ENCODE measurements at regions not wholly inside any gene's neighbourhood (a gene's known extent, or its start where the extent isn't known, plus 50 kb on each side); places are given as distances from the start of the nearest gene placed in this dataset.

GRCh38 chr6:88386167-88386566 is 220.0 kb upstream of the CNR1 start:
- Histone ChIP-seq H2BK15ac (ENCODE audit: low read length) (no peak overlapping the region), H3K23ac (ENCODE audit: low read depth, low read length, poor library complexity) (no peak overlapping the region), H3K14ac (ENCODE audit: low read length) (no peak overlapping the region), H4K91ac (ENCODE audit: low read depth, low read length, poor library complexity) (no peak overlapping the region), H3K9me3 (replicated peaks in 1 of 2; ENCODE audit: control insufficient read depth in 2 of 2, insufficient read depth in 1 of 2, low read depth in 1 of 2, low read length in 2 of 2) (no peaks in the 10 kb centered on the region), H4K8ac (ENCODE audit: low read depth, low read length) (no peak overlapping the region), H3K79me1 (ENCODE audit: low read depth, low read length) (no peaks in the 10 kb centered on the region), H3K4me3 (ENCODE audit: low read length in 2 of 2) (no peak overlapping the region), H3K27me3 (ENCODE audit: control insufficient read depth in 3 of 3, insufficient read depth in 3 of 3, low read depth in 1 of 3, low read length in 3 of 3) (no peaks in the 10 kb centered on the region), H2BK12ac (ENCODE audit: low read length) (no peak overlapping the region), H3K4ac (ENCODE audit: low read length) (no peak overlapping the region), H2BK120ac (ENCODE audit: low read depth, low read length) (no peak overlapping the region), H3K9ac (ENCODE audit: low read depth, low read length, poor library complexity) (no peak overlapping the region), H2AFZ (ENCODE audit: low read length) (no peak overlapping the region), H2BK5ac (ENCODE audit: low read length) (no peak overlapping the region), H3K36me3 (replicated peaks in 1 of 2; ENCODE audit: control insufficient read depth in 2 of 2, insufficient read depth in 2 of 2, low read length in 2 of 2) (no peaks in the 10 kb centered on the region), H3K18ac (ENCODE audit: low read length) (no peak overlapping the region), H3K27ac (replicated peaks; ENCODE audit: low read length) (no peak overlapping the region), H3K4me1 (ENCODE audit: control insufficient read depth in 2 of 2, insufficient read depth in 1 of 2, low read depth in 1 of 2, low read length in 2 of 2) (peaks cover 0 to 2% of the 10 kb centered on the region in 2 donors), H2AK5ac (ENCODE audit: low read depth, low read length) (no peak overlapping the region), H3K4me2 (ENCODE audit: insufficient read depth, low read length, poor library complexity, severe bottlenecking) (no peak overlapping the region)
- DNase-seq (ENCODE audit: low spot score), result no peak

- Histone ChIP-seq H4K91ac (ENCODE audit: low read depth, low read length, poor library complexity) (no peak overlapping the region), H2BK12ac (ENCODE audit: low read length) (no peak overlapping the region), H3K27ac (replicated peaks; ENCODE audit: low read length) (no peak overlapping the region), H3K18ac (ENCODE audit: low read length) (no peak overlapping the region), H2BK120ac (ENCODE audit: low read depth, low read length) (no peak overlapping the region), H3K14ac (ENCODE audit: low read length) (no peak overlapping the region), H3K9ac (ENCODE audit: low read depth, low read length, poor library complexity) (no peak overlapping the region), H3K4me3 (ENCODE audit: low read length in 2 of 2) (no peak overlapping the region), H3K23ac (ENCODE audit: low read depth, low read length, poor library complexity) (no peak overlapping the region), H3K9me3 (replicated peaks in 1 of 2; ENCODE audit: control insufficient read depth in 2 of 2, insufficient read depth in 1 of 2, low read depth in 1 of 2, low read length in 2 of 2) (no peaks in the 10 kb centered on the region), H3K36me3 (replicated peaks in 1 of 2; ENCODE audit: control insufficient read depth in 2 of 2, insufficient read depth in 2 of 2, low read length in 2 of 2) (no peaks in the 10 kb centered on the region), H2BK15ac (ENCODE audit: low read length) (no peak overlapping the region), H4K8ac (ENCODE audit: low read depth, low read length) (no peak overlapping the region), H2AK5ac (ENCODE audit: low read depth, low read length) (no peak overlapping the region), H3K27me3 (ENCODE audit: control insufficient read depth in 3 of 3, insufficient read depth in 3 of 3, low read depth in 1 of 3, low read length in 3 of 3) (no peaks in the 10 kb centered on the region), H3K4me2 (ENCODE audit: insufficient read depth, low read length, poor library complexity, severe bottlenecking) (no peak overlapping the region), H3K4me1 (ENCODE audit: control insufficient read depth in 2 of 2, insufficient read depth in 1 of 2, low read depth in 1 of 2, low read length in 2 of 2) (peaks cover 0 to 17% of the 10 kb centered on the region in 2 donors), H3K4ac (ENCODE audit: low read length) (no peak overlapping the region), H2AFZ (ENCODE audit: low read length) (no peak overlapping the region), H2BK5ac (ENCODE audit: low read length) (no peak overlapping the region), H3K79me1 (ENCODE audit: low read depth, low read length) (no peaks in the 10 kb centered on the region)
- WGBS, 2 donors (ENCODE audit: extremely low coverage in 2 of 2, insufficient read length in 2 of 2, insufficient replicate concordance in 1 of 2), result no CpG with 5 or more reads among the region's 2 CpGs
- no peak for DNase-seq (ENCODE audit: low spot score)
Measured at GRCh38 chr6:88383183-88383582, 217.0 kb upstream of the CNR1 start.

DNA sequence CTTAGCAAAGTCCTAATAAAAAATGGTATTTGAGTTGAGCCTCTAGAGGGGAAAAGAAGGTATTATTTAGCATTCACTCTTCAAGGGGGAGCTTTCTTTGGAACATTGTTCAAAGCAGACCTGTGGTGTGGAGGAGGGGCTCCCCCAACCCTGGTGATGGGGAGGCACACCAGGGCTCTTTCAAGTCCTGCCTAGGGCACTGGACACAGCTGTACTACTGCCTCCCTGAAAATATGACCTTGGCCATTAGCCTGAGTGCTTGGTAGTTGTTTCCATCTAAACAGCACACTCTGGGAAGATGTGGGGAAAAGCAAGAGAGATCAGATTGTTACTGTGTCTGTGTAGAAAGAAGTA is 215.1 kb upstream of the CNR1 start:
- H4K91ac ChIP-seq (ENCODE audit: low read depth, low read length, poor library complexity), result no peak overlapping the region
- no peak overlapping the region for H3K18ac ChIP-seq (ENCODE audit: low read length)
- no peak overlapping the region for H2BK15ac ChIP-seq (ENCODE audit: low read length)
- H4K8ac ChIP-seq (ENCODE audit: low read depth, low read length), result no peak overlapping the region
- H3K4me1 ChIP-seq (ENCODE audit: control insufficient read depth in 2 of 2, insufficient read depth in 1 of 2, low read depth in 1 of 2, low read length in 2 of 2), result peaks cover 0 to 18% of the 10 kb centered on the region in 2 donors
- no peak overlapping the region for H2BK5ac ChIP-seq (ENCODE audit: low read length)
- H2AK5ac ChIP-seq (ENCODE audit: low read depth, low read length), result no peak overlapping the region
- H3K9ac ChIP-seq (ENCODE audit: low read depth, low read length, poor library complexity), result no peak overlapping the region
- H3K27ac ChIP-seq (replicated peaks; ENCODE audit: low read length), result no peak overlapping the region
- H3K14ac ChIP-seq (ENCODE audit: low read length), result no peak overlapping the region
- H3K4me3 ChIP-seq (ENCODE audit: low read length in 2 of 2), result no peak overlapping the region
- H3K4ac ChIP-seq (ENCODE audit: low read length), result no peak overlapping the region
- H3K23ac ChIP-seq (ENCODE audit: low read depth, low read length, poor library complexity), result no peak overlapping the region
- no peaks in the 10 kb centered on the region for H3K36me3 ChIP-seq (replicated peaks in 1 of 2; ENCODE audit: control insufficient read depth in 2 of 2, insufficient read depth in 2 of 2, low read length in 2 of 2)
- no peaks in the 10 kb centered on the region for H3K79me1 ChIP-seq (ENCODE audit: low read depth, low read length)
- H2BK12ac ChIP-seq (ENCODE audit: low read length), result no peak overlapping the region
- no peaks in the 10 kb centered on the region for H3K9me3 ChIP-seq (replicated peaks in 1 of 2; ENCODE audit: control insufficient read depth in 2 of 2, insufficient read depth in 1 of 2, low read depth in 1 of 2, low read length in 2 of 2)
- no peak overlapping the region for H3K4me2 ChIP-seq (ENCODE audit: insufficient read depth, low read length, poor library complexity, severe bottlenecking)
- H2BK120ac ChIP-seq (ENCODE audit: low read depth, low read length), result no peak overlapping the region
- H3K27me3 ChIP-seq (ENCODE audit: control insufficient read depth in 3 of 3, insufficient read depth in 3 of 3, low read depth in 1 of 3, low read length in 3 of 3), result no peaks in the 10 kb centered on the region
- no peak for DNase-seq (ENCODE audit: low spot score)
- H2AFZ ChIP-seq (ENCODE audit: low read length), result no peak overlapping the region

DNA sequence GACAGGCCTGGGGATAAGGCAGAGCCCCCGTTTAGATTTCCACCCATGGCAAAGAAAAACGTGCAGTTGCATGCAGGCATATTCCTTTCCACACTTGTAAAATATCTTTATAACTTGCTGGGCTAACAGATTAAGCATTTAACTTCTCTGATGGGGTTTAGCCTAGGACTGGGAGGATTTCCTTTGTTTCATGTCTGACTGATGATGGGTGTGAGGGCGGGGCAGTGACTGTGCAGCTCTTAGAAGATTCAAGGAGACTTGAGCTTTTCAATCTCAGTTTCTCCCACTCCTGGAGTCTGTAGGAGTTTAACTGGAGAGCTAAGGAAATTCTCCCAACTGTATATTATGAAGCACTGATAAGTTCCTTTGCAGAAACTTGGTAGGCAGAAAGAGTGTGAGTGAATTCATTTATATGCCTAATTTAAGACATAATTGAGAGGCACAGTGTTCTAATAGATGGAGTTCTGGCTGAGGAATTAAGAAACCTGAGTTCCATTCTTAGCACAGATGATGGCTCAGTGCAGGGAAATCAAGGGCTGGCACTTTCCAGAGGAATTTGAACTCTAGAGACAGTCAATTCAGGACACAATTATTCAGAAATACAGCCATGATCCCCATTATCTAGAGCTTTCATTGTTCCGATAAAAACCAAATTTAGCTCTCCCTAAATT is 214.6 kb upstream of the CNR1 start:
- Histone ChIP-seq H3K9me3 (replicated peaks in 1 of 2; ENCODE audit: control insufficient read depth in 2 of 2, insufficient read depth in 1 of 2, low read depth in 1 of 2, low read length in 2 of 2) (no peaks in the 10 kb centered on the region), H3K9ac (ENCODE audit: low read depth, low read length, poor library complexity) (no peak overlapping the region), H3K79me1 (ENCODE audit: low read depth, low read length) (no peaks in the 10 kb centered on the region), H2BK5ac (ENCODE audit: low read length) (no peak overlapping the region), H3K27me3 (ENCODE audit: control insufficient read depth in 3 of 3, insufficient read depth in 3 of 3, low read depth in 1 of 3, low read length in 3 of 3) (no peaks in the 10 kb centered on the region), H4K91ac (ENCODE audit: low read depth, low read length, poor library complexity) (no peak overlapping the region), H3K4ac (ENCODE audit: low read length) (no peak overlapping the region), H4K8ac (ENCODE audit: low read depth, low read length) (no peak overlapping the region), H3K36me3 (replicated peaks in 1 of 2; ENCODE audit: control insufficient read depth in 2 of 2, insufficient read depth in 2 of 2, low read length in 2 of 2) (no peaks in the 10 kb centered on the region), H3K4me2 (ENCODE audit: insufficient read depth, low read length, poor library complexity, severe bottlenecking) (no peak overlapping the region), H2BK15ac (ENCODE audit: low read length) (no peak overlapping the region), H3K23ac (ENCODE audit: low read depth, low read length, poor library complexity) (no peak overlapping the region), H2BK120ac (ENCODE audit: low read depth, low read length) (no peak overlapping the region), H3K14ac (ENCODE audit: low read length) (no peak overlapping the region), H3K4me3 (ENCODE audit: low read length in 2 of 2) (no peak overlapping the region), H2AK5ac (ENCODE audit: low read depth, low read length) (no peak overlapping the region), H3K27ac (replicated peaks; ENCODE audit: low read length) (no peak overlapping the region), H2BK12ac (ENCODE audit: low read length) (no peak overlapping the region), H2AFZ (ENCODE audit: low read length) (no peak overlapping the region), H3K18ac (ENCODE audit: low read length) (no peak overlapping the region), H3K4me1 (ENCODE audit: control insufficient read depth in 2 of 2, insufficient read depth in 1 of 2, low read depth in 1 of 2, low read length in 2 of 2) (peaks cover 0 to 18% of the 10 kb centered on the region in 2 donors)
- no peak for DNase-seq (ENCODE audit: low spot score)
- WGBS, 2 donors (ENCODE audit: extremely low coverage in 2 of 2, insufficient read length in 2 of 2, insufficient replicate concordance in 1 of 2), result no CpG with 5 or more reads among the region's 4 CpGs
